Muscle layer of colon (tissue), 2 donors: ENCODE measurements at regions not wholly inside any gene's neighbourhood (a gene's known extent, or its start where the extent isn't known, plus 50 kb on each side); places are given as distances from the start of the nearest gene placed in this dataset.

Source experiments
- H3K27ac ChIP-seq: one replicate; pipeline ENCODE4 v1.7.0; 2013; ENCODE audit warnings: low read depth, mild to moderate bottlenecking, low read length, moderate library complexity
- H3K27me3 ChIP-seq, 2 donors: one replicate each; pipeline ENCODE4 v1.7.0; 2013; ENCODE audit warnings: low read length in 2 of 2, mild to moderate bottlenecking in 2 of 2; ENCODE audit not compliant: insufficient read depth in 2 of 2, control insufficient read depth in 1 of 2
- H3K36me3 ChIP-seq: one replicate; pipeline ENCODE4 v1.7.0; 2013; ENCODE audit warnings: mild to moderate bottlenecking, low read length; ENCODE audit not compliant: insufficient read depth
- H3K4me1 ChIP-seq: one replicate; pipeline ENCODE4 v1.7.0; 2013; ENCODE audit warnings: mild to moderate bottlenecking, low read length; ENCODE audit not compliant: insufficient read depth
- H3K4me3 ChIP-seq, 2 donors: one replicate each; pipeline ENCODE4 v1.7.0; 2013; ENCODE audit warnings: low read length in 2 of 2, low read depth in 1 of 2, mild to moderate bottlenecking in 1 of 2, moderate library complexity in 1 of 2
- H3K9ac ChIP-seq: one replicate; pipeline ENCODE4 v1.7.0; 2013; ENCODE audit warnings: low read length
- H3K9me3 ChIP-seq: one replicate; pipeline ENCODE4 v1.7.0; 2013; ENCODE audit warnings: mild to moderate bottlenecking, low read length
- donor health status: abdominal sarcoma.
- donor health status: Adenocarcinoma of cecum.

DNA sequence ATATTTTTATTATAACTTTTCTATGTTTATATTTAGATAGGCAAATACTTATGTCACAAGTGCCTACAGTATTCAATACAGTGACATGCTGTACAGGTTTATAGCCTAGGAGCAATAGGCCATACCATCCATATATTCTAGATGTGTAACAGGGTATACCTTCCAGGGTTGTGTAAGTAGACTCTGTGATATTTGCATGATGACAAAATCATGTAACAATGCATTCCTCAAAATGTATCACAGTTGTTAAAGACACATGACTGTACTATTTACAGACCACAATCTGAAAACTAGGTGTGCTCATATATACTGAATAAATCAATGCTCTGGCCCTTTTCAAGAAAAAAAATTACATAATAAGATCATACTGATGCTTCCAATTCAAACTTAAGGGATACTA is 433.2 kb upstream of the RGPD4 start:
- H3K27ac ChIP-seq, result no peak overlapping the region
- H3K9ac ChIP-seq, result no peak overlapping the region
- no peaks in the 10 kb centered on the region for H3K4me1 ChIP-seq
- H3K27me3 ChIP-seq, result no peaks in the 10 kb centered on the region
- H3K4me3 ChIP-seq, result no peak overlapping the region
- no peaks in the 10 kb centered on the region for H3K9me3 ChIP-seq
- H3K36me3 ChIP-seq, result no peaks in the 10 kb centered on the region

DNA sequence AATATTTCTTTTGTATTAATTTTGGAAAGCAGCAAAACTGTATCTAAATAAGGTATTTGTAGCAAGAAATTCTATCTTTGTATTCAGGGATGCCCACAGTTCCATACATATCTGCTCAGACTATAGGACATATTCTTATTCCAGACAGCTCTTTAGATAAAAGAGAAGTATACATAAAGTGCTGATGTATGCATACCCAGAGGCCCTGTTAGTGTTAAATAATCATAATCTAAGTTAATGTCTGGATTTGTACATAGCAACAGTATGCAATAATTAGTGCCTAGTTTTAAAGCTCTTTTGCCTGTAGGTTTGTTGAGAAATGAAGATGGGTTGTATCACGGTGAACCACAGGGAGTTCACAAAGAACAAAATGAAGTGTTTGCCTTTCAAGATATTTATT is 428.0 kb upstream of the RGPD4 start:
- H3K4me3 ChIP-seq, result no peak overlapping the region
- H3K9ac ChIP-seq, result no peak overlapping the region
- no peak overlapping the region for H3K27ac ChIP-seq
- H3K27me3 ChIP-seq, result no peaks in the 10 kb centered on the region
- no peaks in the 10 kb centered on the region for H3K36me3 ChIP-seq
- H3K4me1 ChIP-seq, result no peaks in the 10 kb centered on the region
- H3K9me3 ChIP-seq, result no peaks in the 10 kb centered on the region

DNA sequence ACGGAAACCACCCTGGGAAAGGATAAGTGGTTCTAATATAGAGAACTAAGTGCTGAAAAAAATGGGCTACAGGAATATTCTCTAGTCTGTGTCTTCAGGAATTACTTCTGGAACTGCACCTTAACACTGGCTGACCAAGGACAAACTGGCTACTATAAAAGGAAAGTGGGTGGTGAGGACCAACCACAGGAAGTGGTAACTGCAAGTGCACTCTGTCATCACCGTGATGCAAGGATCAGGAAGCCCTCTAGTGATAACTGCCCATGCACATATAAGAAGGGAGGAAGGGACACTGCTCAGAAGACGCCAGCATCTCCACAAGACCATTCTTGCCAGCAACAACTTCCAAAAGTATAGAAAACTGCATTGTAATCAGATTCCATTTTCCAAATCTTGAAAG is 424.4 kb upstream of the RGPD4 start:
- Histone ChIP-seq H3K9me3 (no peaks in the 10 kb centered on the region), H3K27ac (no peak overlapping the region), H3K4me1 (no peaks in the 10 kb centered on the region), H3K27me3 (no peaks in the 10 kb centered on the region), H3K9ac (no peak overlapping the region), H3K36me3 (no peaks in the 10 kb centered on the region), H3K4me3 (no peak overlapping the region)

DNA sequence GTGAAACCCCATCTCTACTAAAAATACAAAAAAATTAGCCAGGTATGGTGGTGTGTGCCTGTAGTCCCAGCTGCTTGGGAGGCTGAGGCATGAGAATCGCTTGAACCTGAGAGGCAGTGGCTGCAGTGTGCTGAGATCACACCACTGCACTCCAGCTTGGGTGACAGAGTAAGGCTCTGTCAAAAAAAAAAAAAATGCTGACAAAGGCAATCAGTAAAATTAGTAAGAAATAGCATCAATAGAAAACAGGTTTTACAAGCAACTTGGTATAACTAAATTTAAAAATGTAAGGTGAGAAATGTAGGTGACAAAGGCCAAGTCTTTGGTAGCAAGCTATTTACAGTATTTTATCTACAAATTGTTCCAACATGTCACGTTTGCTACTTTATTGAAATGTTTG is 421.4 kb upstream of the RGPD4 start:
- H3K9me3 ChIP-seq, result no peaks in the 10 kb centered on the region
- no peak overlapping the region for H3K4me3 ChIP-seq
- no peak overlapping the region for H3K27ac ChIP-seq
- H3K4me1 ChIP-seq, result no peaks in the 10 kb centered on the region
- no peak overlapping the region for H3K9ac ChIP-seq
- no peaks in the 10 kb centered on the region for H3K27me3 ChIP-seq
- H3K36me3 ChIP-seq, result no peaks in the 10 kb centered on the region

DNA sequence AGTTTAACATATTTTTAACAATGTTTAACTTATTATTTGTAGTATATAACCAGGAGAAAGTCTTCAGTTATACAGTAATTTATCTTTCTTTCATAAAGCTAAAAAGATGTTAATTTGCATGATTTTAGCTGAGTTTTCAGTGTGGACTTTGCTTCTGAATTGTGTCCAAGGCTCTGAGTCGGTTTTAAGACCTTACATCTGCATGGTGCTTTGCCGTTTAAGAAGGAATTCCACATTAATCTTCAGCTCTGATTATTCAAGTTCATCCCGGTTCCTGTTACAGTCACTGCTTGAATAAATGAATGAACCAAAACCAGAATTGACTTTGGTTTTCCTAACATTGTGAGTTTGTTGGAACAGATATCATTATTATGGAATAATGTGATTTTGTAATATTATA is 419.7 kb upstream of the RGPD4 start:
- H3K4me1 ChIP-seq, result no peaks in the 10 kb centered on the region
- no peak overlapping the region for H3K27ac ChIP-seq
- no peak overlapping the region for H3K9ac ChIP-seq
- H3K9me3 ChIP-seq, result no peaks in the 10 kb centered on the region
- H3K27me3 ChIP-seq, result no peaks in the 10 kb centered on the region
- no peaks in the 10 kb centered on the region for H3K36me3 ChIP-seq
- no peak overlapping the region for H3K4me3 ChIP-seq

DNA sequence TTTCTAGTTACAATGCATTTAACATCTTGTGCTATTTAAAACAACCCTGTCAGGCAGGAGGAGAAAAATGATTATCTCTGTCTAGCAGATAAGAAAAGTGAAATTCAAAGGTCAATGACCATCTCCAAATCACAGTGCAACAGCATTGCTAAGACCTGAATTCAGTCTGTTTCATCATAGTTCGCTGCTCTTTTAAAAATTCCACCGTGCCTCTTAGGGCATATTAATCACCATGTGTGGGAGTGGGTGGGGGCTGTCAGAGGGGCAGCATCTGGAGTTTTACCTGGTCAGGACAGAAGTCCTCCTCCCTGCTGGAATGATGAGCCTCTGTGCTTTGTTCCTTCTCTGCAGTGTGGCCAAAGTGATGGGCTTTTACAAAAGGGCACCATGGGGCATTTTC is 418.7 kb upstream of the RGPD4 start:
- Histone ChIP-seq H3K9ac (no peak overlapping the region), H3K4me1 (no peaks in the 10 kb centered on the region), H3K27me3 (no peaks in the 10 kb centered on the region), H3K36me3 (no peaks in the 10 kb centered on the region), H3K27ac (no peak overlapping the region), H3K9me3 (no peaks in the 10 kb centered on the region), H3K4me3 (no peak overlapping the region)

DNA sequence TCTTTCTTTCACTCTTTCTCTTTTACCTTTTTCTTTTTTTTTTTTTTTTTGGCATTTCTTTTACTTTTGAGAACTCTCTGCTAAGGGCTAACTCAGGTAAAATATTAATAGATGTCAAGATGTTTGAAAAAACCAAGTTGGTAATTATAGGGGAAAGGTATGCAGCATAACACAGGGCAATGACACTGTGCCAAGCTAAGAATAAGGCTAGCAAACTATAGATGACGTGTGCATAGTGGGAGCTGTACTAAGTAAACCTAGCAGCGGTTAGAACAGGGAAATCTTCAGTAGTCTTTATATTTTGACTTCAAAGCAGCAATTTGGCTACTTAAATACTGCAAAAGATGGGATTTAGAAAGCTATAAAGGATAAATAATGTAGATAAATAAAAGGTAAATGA is 415.4 kb upstream of the RGPD4 start:
- H3K27ac ChIP-seq, result no peak overlapping the region

DNA sequence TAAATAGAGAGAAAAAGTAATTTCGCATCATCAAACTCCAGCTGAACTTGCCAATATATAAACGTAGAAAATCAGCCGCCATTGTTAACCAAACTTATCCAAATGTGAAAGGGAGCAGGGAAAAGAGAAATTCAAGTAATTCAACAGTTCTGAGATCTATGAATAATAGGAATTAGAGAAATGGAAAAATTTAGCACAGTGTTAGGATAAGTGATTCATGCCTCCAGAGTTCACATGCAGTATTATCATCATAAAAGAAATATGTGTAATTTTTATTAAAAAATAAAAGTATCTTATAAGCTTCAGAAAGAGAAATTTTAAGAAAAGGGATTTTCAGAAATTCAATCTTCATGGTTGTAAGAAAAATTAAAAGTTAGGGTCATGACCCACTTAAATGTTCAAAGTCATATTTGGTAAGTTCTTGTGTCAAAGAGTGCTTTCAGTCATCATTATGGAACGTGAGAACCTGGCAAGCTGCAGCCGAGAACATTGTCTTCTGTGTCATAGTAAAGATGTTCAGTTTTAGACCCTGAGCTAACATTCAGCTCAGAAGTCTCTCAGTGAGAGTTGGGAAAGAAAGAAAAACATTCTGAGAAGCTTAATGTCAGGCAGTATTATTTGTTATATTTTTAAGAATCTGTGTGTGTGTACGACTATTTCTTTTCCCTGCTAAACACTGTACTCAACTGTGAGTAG is 414.3 kb upstream of the RGPD4 start:
- Histone ChIP-seq H3K9me3 (no peaks in the 10 kb centered on the region), H3K27me3 (no peaks in the 10 kb centered on the region), H3K9ac (no peak overlapping the region), H3K4me1 (no peaks in the 10 kb centered on the region), H3K27ac (no peak overlapping the region), H3K36me3 (no peaks in the 10 kb centered on the region), H3K4me3 (no peak overlapping the region)

More for the DNA sequence above, 415.4 kb upstream of the RGPD4 start:
- Histone ChIP-seq H3K4me1 (no peaks in the 10 kb centered on the region), H3K36me3 (no peaks in the 10 kb centered on the region), H3K27me3 (no peaks in the 10 kb centered on the region), H3K9ac (no peak overlapping the region), H3K4me3 (no peak overlapping the region), H3K9me3 (no peaks in the 10 kb centered on the region)

DNA sequence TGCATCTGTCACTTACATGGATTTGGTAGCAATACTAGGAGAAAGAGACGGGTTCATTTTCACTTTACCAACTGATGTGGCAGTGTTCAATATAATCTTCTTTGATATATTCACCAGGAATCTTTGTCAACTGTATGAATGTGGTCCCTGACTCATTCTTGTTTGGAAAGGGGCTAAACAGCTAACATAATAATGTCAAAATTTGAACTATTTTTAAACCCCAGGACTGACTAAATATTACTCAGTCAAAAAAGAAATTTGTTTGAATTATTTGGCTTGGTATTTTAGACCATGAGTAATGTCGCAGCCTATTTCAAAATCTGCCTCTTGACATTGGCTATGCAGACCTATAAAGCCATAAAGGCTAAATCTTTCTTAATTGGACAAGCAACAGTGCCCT is 413.7 kb upstream of the RGPD4 start:
- Histone ChIP-seq H3K27ac (no peak overlapping the region), H3K36me3 (no peaks in the 10 kb centered on the region), H3K4me1 (no peaks in the 10 kb centered on the region), H3K4me3 (no peak overlapping the region), H3K9ac (no peak overlapping the region), H3K9me3 (no peaks in the 10 kb centered on the region), H3K27me3 (no peaks in the 10 kb centered on the region)

DNA sequence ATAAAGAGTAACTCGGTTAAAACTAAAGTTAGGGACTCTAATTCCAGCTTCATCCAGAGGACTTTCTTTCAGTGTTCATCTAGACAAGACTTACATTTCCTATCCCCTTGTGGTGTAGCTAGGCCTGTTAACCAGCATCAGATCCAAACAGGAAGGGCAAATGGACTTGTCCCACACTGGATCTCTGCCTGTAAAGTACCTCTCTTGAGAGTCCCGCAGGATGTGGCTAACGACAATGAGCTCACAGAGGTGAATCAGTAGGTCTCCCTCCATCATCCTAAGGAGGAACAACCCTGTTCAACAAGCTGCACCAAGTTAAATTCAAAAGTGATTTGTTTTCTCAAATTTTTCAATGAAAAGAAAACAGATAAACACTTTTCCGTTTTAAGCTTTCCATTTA is 412.3 kb upstream of the RGPD4 start:
- Histone ChIP-seq H3K36me3 (no peaks in the 10 kb centered on the region), H3K9me3 (no peaks in the 10 kb centered on the region), H3K27ac (no peak overlapping the region), H3K27me3 (no peaks in the 10 kb centered on the region), H3K4me1 (peaks cover 8% of the 10 kb centered on the region), H3K4me3 (no peak overlapping the region), H3K9ac (no peak overlapping the region)

DNA sequence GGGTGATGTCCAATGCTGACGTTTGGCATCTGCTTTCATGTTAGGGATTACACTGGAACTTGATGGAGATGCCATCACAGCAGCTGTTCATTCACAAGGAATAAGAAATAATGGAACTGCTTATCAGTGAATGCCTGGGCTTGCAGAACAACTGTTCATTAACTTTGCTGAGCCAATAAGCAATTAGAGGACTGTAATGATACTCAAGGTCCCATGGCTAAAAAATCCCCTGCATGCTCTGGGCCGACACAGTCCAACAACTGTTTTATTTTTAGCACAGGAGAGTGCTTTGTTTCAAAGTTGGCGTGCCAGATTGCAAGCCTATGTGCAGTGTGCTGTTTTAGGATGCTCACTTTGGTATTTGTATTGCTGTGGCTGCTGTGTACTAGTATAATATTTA is 408.0 kb upstream of the RGPD4 start:
- no peak overlapping the region for H3K27ac ChIP-seq
- no peaks in the 10 kb centered on the region for H3K27me3 ChIP-seq
- no peaks in the 10 kb centered on the region for H3K36me3 ChIP-seq

DNA sequence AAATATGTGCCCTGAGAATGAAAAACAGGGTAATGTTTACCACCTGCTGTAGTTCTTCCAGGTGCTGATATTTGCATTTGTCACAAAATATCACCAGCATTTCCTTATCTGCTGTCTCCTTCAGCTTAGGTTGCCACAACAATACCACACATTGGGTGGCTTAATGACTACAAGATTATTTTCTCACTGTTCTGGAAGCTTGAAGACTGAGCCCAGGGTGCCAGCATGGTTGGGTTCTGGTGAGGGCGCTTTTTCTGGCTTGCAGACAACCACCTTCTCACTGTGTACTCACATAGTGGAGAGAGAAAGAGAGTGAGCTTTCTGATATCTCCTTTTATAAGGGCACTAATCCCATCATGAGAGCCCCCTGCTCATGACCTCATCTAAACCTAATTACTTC is 407.5 kb upstream of the RGPD4 start:
- Histone ChIP-seq H3K27me3 (no peaks in the 10 kb centered on the region), H3K9me3 (no peaks in the 10 kb centered on the region), H3K9ac (no peak overlapping the region), H3K4me3 (no peak overlapping the region), H3K27ac (no peak overlapping the region), H3K4me1 (peaks cover 8% of the 10 kb centered on the region), H3K36me3 (no peaks in the 10 kb centered on the region)

More for the DNA sequence above, 408.0 kb upstream of the RGPD4 start:
- H3K4me1 ChIP-seq, result peaks cover 8% of the 10 kb centered on the region
- H3K9ac ChIP-seq, result no peak overlapping the region
- H3K4me3 ChIP-seq, result no peak overlapping the region
- H3K9me3 ChIP-seq, result no peaks in the 10 kb centered on the region
